Activated CD8-positive, alpha-beta memory T cell treated with anti-CD3 and anti-CD28 coated beads, Interleukin-2, amount 10 ng/mL, durations not matched to agents 7 days and 5 days (primary cell): ENCODE measurements at regions not wholly inside any gene's neighbourhood (a gene's known extent, or its start where the extent isn't known, plus 50 kb on each side); places are given as distances from the start of the nearest gene placed in this dataset.

Experiments
- ATAC-seq: fragments of 150-1000 bp; cut with Tn5 transposase; one replicate; pipeline ENCODE4 v1.10.0; 2021; ENCODE audit warnings: moderate library complexity
- CTCF ChIA-PET: fragments of 350-600 bp; sonication (Branson Sonifier 250); formaldehyde crosslinking; loops from one replicate; lab custom pipeline; 2021; ENCODE audit warnings: antibody characterized with exemption; lab: Charles Lee
- DNase-seq: peaks from one replicate; pipeline ENCODE4 v3.0.0-alpha.2; 2020
- H3K27ac Mint-ChIP-seq: one replicate; pipeline ENCODE4 v1.8.0; 2021; ENCODE audit warnings: mild to moderate bottlenecking, mixed read lengths
- H3K27me3 Mint-ChIP-seq: one replicate; pipeline ENCODE4 v1.8.0; 2021; ENCODE audit warnings: mixed read lengths
- H3K36me3 Mint-ChIP-seq: one replicate; pipeline ENCODE4 v1.8.0; 2021; ENCODE audit warnings: mild to moderate bottlenecking, mixed read lengths
- H3K4me1 Mint-ChIP-seq: one replicate; pipeline ENCODE4 v1.8.0; 2021; ENCODE audit warnings: mixed read lengths
- H3K4me3 Mint-ChIP-seq: one replicate; pipeline ENCODE4 v1.8.0; 2021; ENCODE audit warnings: mild to moderate bottlenecking, moderate library complexity, mixed read lengths
- H3K9me3 Mint-ChIP-seq: one replicate; pipeline ENCODE4 v1.8.0; 2022; ENCODE audit warnings: low read depth, mixed read lengths

- H3K27ac Mint-ChIP-seq = no peak overlapping the region
- H3K9me3 Mint-ChIP-seq = no peaks in the 10 kb centered on the region
- no peak overlapping the region for H3K4me3 Mint-ChIP-seq
- CTCF ChIA-PET = no interaction called here
- no peak for DNase-seq
- ATAC-seq = no peak
- no peaks in the 10 kb centered on the region for H3K4me1 Mint-ChIP-seq
- H3K36me3 Mint-ChIP-seq = no peaks in the 10 kb centered on the region
- H3K27me3 Mint-ChIP-seq = no peaks in the 10 kb centered on the region
Observed at GRCh38 chr2:59112258-59112657, 871.1 kb upstream of the FANCL start.

- ATAC-seq = no peak
- CTCF ChIA-PET = no interaction called here
- H3K4me1 Mint-ChIP-seq = no peaks in the 10 kb centered on the region
- H3K27me3 Mint-ChIP-seq = no peaks in the 10 kb centered on the region
- no peak overlapping the region for H3K27ac Mint-ChIP-seq
- no peak for DNase-seq
- H3K9me3 Mint-ChIP-seq = peaks cover 5% of the 10 kb centered on the region
- H3K4me3 Mint-ChIP-seq = no peak overlapping the region
- H3K36me3 Mint-ChIP-seq = no peaks in the 10 kb centered on the region
Observed at GRCh38 chr2:59096973-59097372, 855.8 kb upstream of the FANCL start.

- no peak overlapping the region for H3K27ac Mint-ChIP-seq
- CTCF ChIA-PET = no interaction called here
- DNase-seq (no peak), ATAC-seq (no peak)
- no peaks in the 10 kb centered on the region for H3K27me3 Mint-ChIP-seq
- no peaks in the 10 kb centered on the region for H3K36me3 Mint-ChIP-seq
- H3K4me1 Mint-ChIP-seq = no peaks in the 10 kb centered on the region
- H3K9me3 Mint-ChIP-seq = peaks cover 5% of the 10 kb centered on the region
- no peak overlapping the region for H3K4me3 Mint-ChIP-seq
Observed at GRCh38 chr2:59093571-59093970, 852.4 kb upstream of the FANCL start.

- Mint-ChIP-seq H3K4me1 (no peaks in the 10 kb centered on the region), H3K27me3 (no peaks in the 10 kb centered on the region), H3K9me3 (peaks cover 3% of the 10 kb centered on the region), H3K36me3 (no peaks in the 10 kb centered on the region), H3K4me3 (no peak overlapping the region), H3K27ac (no peak overlapping the region)
- CTCF ChIA-PET = no interaction called here
- DNase-seq = no peak
- ATAC-seq = no peak
Observed at GRCh38 chr2:59084326-59084725, 843.2 kb upstream of the FANCL start.

GRCh38 chr2:59083075-59083828 is 842.1 kb upstream of the FANCL start:
- ATAC-seq (no peak), DNase-seq (no peak)
- peaks cover 3% of the 10 kb centered on the region for H3K9me3 Mint-ChIP-seq
- H3K36me3 Mint-ChIP-seq = no peaks in the 10 kb centered on the region
- no peak overlapping the region for H3K27ac Mint-ChIP-seq
- H3K27me3 Mint-ChIP-seq = no peaks in the 10 kb centered on the region
- H3K4me3 Mint-ChIP-seq = no peak overlapping the region
- H3K4me1 Mint-ChIP-seq = no peaks in the 10 kb centered on the region
- CTCF ChIA-PET = no interaction called here

- Mint-ChIP-seq H3K4me3 (no peak overlapping the region), H3K27me3 (no peaks in the 10 kb centered on the region), H3K4me1 (no peaks in the 10 kb centered on the region), H3K9me3 (peaks cover 3% of the 10 kb centered on the region), H3K36me3 (no peaks in the 10 kb centered on the region), H3K27ac (no peak overlapping the region)
- ATAC-seq (no peak), DNase-seq (no peak)
- CTCF ChIA-PET = no interaction called here
Observed at GRCh38 chr2:59082657-59083056, 841.5 kb upstream of the FANCL start.

GRCh38 chr2:59080451-59081181 is 839.5 kb upstream of the FANCL start:
- CTCF ChIA-PET = no interaction called here
- no peaks in the 10 kb centered on the region for H3K9me3 Mint-ChIP-seq
- ATAC-seq (no peak), DNase-seq (no peak)
- H3K4me1 Mint-ChIP-seq = no peaks in the 10 kb centered on the region
- H3K27ac Mint-ChIP-seq = no peak overlapping the region
- H3K27me3 Mint-ChIP-seq = no peaks in the 10 kb centered on the region
- no peaks in the 10 kb centered on the region for H3K36me3 Mint-ChIP-seq
- no peak overlapping the region for H3K4me3 Mint-ChIP-seq

- DNase-seq = no peak
- CTCF ChIA-PET = no interaction called here
- no peaks in the 10 kb centered on the region for H3K27me3 Mint-ChIP-seq
- no peak overlapping the region for H3K4me3 Mint-ChIP-seq
- H3K36me3 Mint-ChIP-seq = no peaks in the 10 kb centered on the region
- H3K27ac Mint-ChIP-seq = no peak overlapping the region
- no peak for ATAC-seq
- no peaks in the 10 kb centered on the region for H3K4me1 Mint-ChIP-seq
- no peaks in the 10 kb centered on the region for H3K9me3 Mint-ChIP-seq
Observed at GRCh38 chr2:59077981-59078531, 836.9 kb upstream of the FANCL start.

- Mint-ChIP-seq H3K4me1 (no peaks in the 10 kb centered on the region), H3K27ac (no peak overlapping the region), H3K27me3 (no peaks in the 10 kb centered on the region), H3K4me3 (no peak overlapping the region), H3K36me3 (no peaks in the 10 kb centered on the region), H3K9me3 (no peaks in the 10 kb centered on the region)
- DNase-seq = no peak
- CTCF ChIA-PET = no interaction called here
- ATAC-seq = no peak
Observed at GRCh38 chr2:59077026-59077725, 836.1 kb upstream of the FANCL start.

- Mint-ChIP-seq H3K9me3 (no peaks in the 10 kb centered on the region), H3K4me3 (no peak overlapping the region), H3K36me3 (no peaks in the 10 kb centered on the region), H3K27me3 (no peaks in the 10 kb centered on the region), H3K4me1 (no peaks in the 10 kb centered on the region), H3K27ac (no peak overlapping the region)
- DNase-seq (no peak), ATAC-seq (no peak)
- CTCF ChIA-PET = no interaction called here
Observed at GRCh38 chr2:59076079-59076619, 835.0 kb upstream of the FANCL start.

- H3K4me1 Mint-ChIP-seq = no peaks in the 10 kb centered on the region
- no peaks in the 10 kb centered on the region for H3K9me3 Mint-ChIP-seq
- H3K36me3 Mint-ChIP-seq = no peaks in the 10 kb centered on the region
- no peak overlapping the region for H3K4me3 Mint-ChIP-seq
- CTCF ChIA-PET = no interaction called here
- no peaks in the 10 kb centered on the region for H3K27me3 Mint-ChIP-seq
- no peak for DNase-seq
- no peak for ATAC-seq
- no peak overlapping the region for H3K27ac Mint-ChIP-seq
Observed at GRCh38 chr2:59074071-59074470, 832.9 kb upstream of the FANCL start.

- Mint-ChIP-seq H3K27me3 (no peaks in the 10 kb centered on the region), H3K4me3 (no peak overlapping the region), H3K9me3 (no peaks in the 10 kb centered on the region), H3K27ac (no peak overlapping the region), H3K36me3 (no peaks in the 10 kb centered on the region), H3K4me1 (no peaks in the 10 kb centered on the region)
- ATAC-seq = no peak
- CTCF ChIA-PET = interaction anchor here (1.2 kb wide), 1 partner anchor 397 kb away, joined by 3 read pairs; no protein-coding TSS in a partner anchor
- no peak for DNase-seq
Observed at GRCh38 chr2:59073286-59073685, 832.2 kb upstream of the FANCL start.

GRCh38 chr2:59068255-59068654 is 827.1 kb upstream of the FANCL start:
- Mint-ChIP-seq H3K9me3 (peaks cover 4% of the 10 kb centered on the region), H3K27me3 (no peaks in the 10 kb centered on the region), H3K27ac (no peak overlapping the region), H3K36me3 (no peaks in the 10 kb centered on the region), H3K4me1 (no peaks in the 10 kb centered on the region), H3K4me3 (no peak overlapping the region)
- DNase-seq (no peak), ATAC-seq (no peak)
- CTCF ChIA-PET = no interaction called here
